Esophagus (tissue), 2 donors: ENCODE measurements at regions not wholly inside any gene's neighbourhood (a gene's known extent, or its start where the extent isn't known, plus 50 kb on each side); places are given as distances from the start of the nearest gene placed in this dataset.
"Not testable (repeated sequence)": the region's sequence is repeated elsewhere in the genome, so short reads cannot be mapped to it uniquely, and the experiment has no call there.

Source experiments
- H3K27ac ChIP-seq, 2 donors: one replicate each; pipeline ENCODE4 v1.5.1; 2013; ENCODE audit warnings: low read depth in 2 of 2, mild to moderate bottlenecking in 2 of 2, inconsistent platforms in 1 of 2, low read length in 1 of 2, moderate library complexity in 1 of 2
- H3K27me3 ChIP-seq, 2 donors: one replicate each; pipeline ENCODE4 v1.6.1; 2013; ENCODE audit warnings: low read length in 2 of 2, control low read depth in 1 of 2, mild to moderate bottlenecking in 1 of 2; ENCODE audit not compliant: insufficient read depth in 2 of 2, control insufficient read depth in 1 of 2
- H3K36me3 ChIP-seq, 2 donors: one replicate each; pipeline ENCODE4 v1.6.1; 2013; ENCODE audit warnings: low read length in 1 of 2; ENCODE audit not compliant: control insufficient read depth in 2 of 2, insufficient read depth in 2 of 2
- H3K4me1 ChIP-seq, 2 donors: one replicate each; pipeline ENCODE4 v1.6.1; 2013; ENCODE audit warnings: low read length in 1 of 2; ENCODE audit not compliant: control insufficient read depth in 2 of 2, insufficient read depth in 2 of 2
- H3K4me3 ChIP-seq, 2 donors: one replicate each; pipeline ENCODE4 v1.5.1; 2013; ENCODE audit warnings: low read length in 2 of 2, mild to moderate bottlenecking in 2 of 2, low read depth in 1 of 2, moderate library complexity in 1 of 2
- H3K9me3 ChIP-seq, 2 donors: one replicate each; pipeline ENCODE4 v1.6.1; 2013; ENCODE audit warnings: mild to moderate bottlenecking in 2 of 2, low read depth in 1 of 2, low read length in 1 of 2, moderate library complexity in 1 of 2; ENCODE audit not compliant: control insufficient read depth in 2 of 2, insufficient read depth in 1 of 2
- WGBS, 2 donors: extraction: QIAGEN DNeasy Blood & Tissue Kit; methylation state at CpG; one replicate each; pipeline ENCODE4 v1.1.7; 2013; 5-methylcytosine and 5-hydroxymethylcytosine counted together
- donor health status: healthy with polysubstance abuse.
- donor health status: Bipolar disorder and iron deficiency.

GRCh38 chr7:65758991-65759390, 113.9 kb upstream of the VKORC1L1 start:
- WGBS, 2 donors: 80 to 94% methylated on average over 1 of the region's 1 CpG
- H3K27ac ChIP-seq, H3K9me3 ChIP-seq, H3K4me1 ChIP-seq, H3K36me3 ChIP-seq, H3K4me3 ChIP-seq, H3K27me3 ChIP-seq: not testable (repeated sequence)

- H3K4me1 ChIP-seq, H3K27ac ChIP-seq, H3K9me3 ChIP-seq, H3K27me3 ChIP-seq, H3K4me3 ChIP-seq, H3K36me3 ChIP-seq: not testable (repeated sequence)
- WGBS, 2 donors: 39 to 63% methylated on average over 3 of the region's 3 CpGs
These were observed 110.2 kb upstream of the VKORC1L1 start for GRCh38 chr7:65762712-65763111.

- not testable (repeated sequence) for H3K4me3 ChIP-seq, H3K36me3 ChIP-seq, H3K9me3 ChIP-seq, H3K27ac ChIP-seq, H3K4me1 ChIP-seq, H3K27me3 ChIP-seq
- 78 to 82% methylated on average over 5 of the region's 5 CpGs for WGBS, 2 donors
These were observed 109.8 kb upstream of the VKORC1L1 start for GRCh38 chr7:65763114-65763513.

GRCh38 chr7:65770473-65771225, 102.2 kb upstream of the VKORC1L1 start:
- WGBS, 2 donors: 2 to 3% methylated on average over 43 to 44 of the region's 44 CpGs
- H3K27me3 ChIP-seq, H3K9me3 ChIP-seq, H3K4me1 ChIP-seq, H3K36me3 ChIP-seq: not testable (repeated sequence)
- Histone ChIP-seq H3K27ac (peak overlapping the region; percentile 88 to 91), H3K4me3 (peak overlapping the region; percentile 90 to 99)

- not testable (repeated sequence) for H3K4me1 ChIP-seq, H3K27me3 ChIP-seq, H3K36me3 ChIP-seq, H3K9me3 ChIP-seq
- H3K27ac ChIP-seq: peak overlapping the region; percentile 77 to 82
- H3K4me3 ChIP-seq: peak overlapping the region; percentile 90 to 99
- 90 to 94% methylated on average over 17 of the region's 17 CpGs for WGBS, 2 donors
These were observed 101.7 kb upstream of the VKORC1L1 start for GRCh38 chr7:65771226-65771569.

- not testable (repeated sequence) for H3K4me3 ChIP-seq, H3K9me3 ChIP-seq, H3K4me1 ChIP-seq, H3K27me3 ChIP-seq, H3K36me3 ChIP-seq, H3K27ac ChIP-seq
- 75 to 77% methylated on average over 6 of the region's 6 CpGs for WGBS, 2 donors
These were observed 96.2 kb upstream of the VKORC1L1 start for GRCh38 chr7:65776677-65777076.

GRCh38 chr7:65789943-65790342, 82.9 kb upstream of the VKORC1L1 start:
- 91 to 92% methylated on average over 5 of the region's 5 CpGs for WGBS, 2 donors
- H3K9me3 ChIP-seq, H3K4me1 ChIP-seq, H3K4me3 ChIP-seq, H3K27ac ChIP-seq, H3K36me3 ChIP-seq, H3K27me3 ChIP-seq: not testable (repeated sequence)

GRCh38 chr7:65791788-65792187, 81.1 kb upstream of the VKORC1L1 start:
- not testable (repeated sequence) for H3K4me3 ChIP-seq, H3K36me3 ChIP-seq, H3K4me1 ChIP-seq, H3K27ac ChIP-seq, H3K27me3 ChIP-seq, H3K9me3 ChIP-seq
- WGBS, 2 donors: 45 to 75% methylated on average over 1 of the region's 1 CpG

- not testable (repeated sequence) for H3K27me3 ChIP-seq, H3K36me3 ChIP-seq, H3K27ac ChIP-seq, H3K4me3 ChIP-seq, H3K9me3 ChIP-seq, H3K4me1 ChIP-seq
- WGBS, 2 donors: 93% methylated on average over 4 of the region's 4 CpGs
These were observed 80.1 kb upstream of the VKORC1L1 start for GRCh38 chr7:65792726-65793125.

GRCh38 chr7:65794671-65795391, 78.0 kb upstream of the VKORC1L1 start:
- H3K9me3 ChIP-seq, H3K27ac ChIP-seq, H3K27me3 ChIP-seq, H3K36me3 ChIP-seq, H3K4me3 ChIP-seq, H3K4me1 ChIP-seq: not testable (repeated sequence)
- WGBS, 2 donors: 76 to 78% methylated on average over 3 of the region's 3 CpGs
